SU-DHL-6 (cell line): ENCODE measurements at regions not wholly inside any gene's neighbourhood (a gene's known extent, or its start where the extent isn't known, plus 50 kb on each side); places are given as distances from the start of the nearest gene placed in this dataset.

ENCODE experiments used
- EZH2phosphoT487 ChIP-seq: fragments of 200-600 bp; sonication (generic), shearing (Covaris generic); conservative IDR thresholded peaks from 2 replicates; pipeline ENCODE4 v1.6.1; 2018; ENCODE audit warnings: mild to moderate bottlenecking, antibody characterized with exemption, low read length, moderate library complexity, mixed read lengths
- TF ChIP-seq, protein P1 (sequence below): fragments of 200-600 bp; sonication (generic); IDR thresholded peaks from one replicate; pipeline ENCODE4 v1.5.1; 2017; ENCODE audit warnings: antibody characterized with exemption, mild to moderate bottlenecking, low read length, moderate library complexity; ENCODE audit not compliant: insufficient read depth, poor library complexity, severe bottlenecking

DNA sequence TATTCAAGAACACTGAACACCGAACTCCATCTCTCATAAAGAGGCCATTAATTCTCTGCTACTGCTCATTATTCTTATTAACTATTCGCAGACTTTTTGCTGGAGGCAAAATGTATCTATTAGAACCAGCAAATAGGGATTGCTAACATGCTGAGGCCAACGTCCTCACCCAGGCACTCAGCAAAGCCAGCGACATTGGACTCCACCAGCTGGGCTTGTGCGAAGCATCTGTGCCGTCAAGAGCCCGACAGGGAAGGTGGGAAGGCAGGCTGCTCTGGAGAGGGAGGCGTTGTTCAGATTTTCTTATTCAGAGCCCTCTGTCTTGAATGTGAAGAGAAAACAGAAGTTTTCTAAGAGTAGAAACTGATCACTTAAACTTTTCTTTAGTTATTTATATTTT, 615.6 kb upstream of the KIRREL3 start:
- TF ChIP-seq, protein P1, sequence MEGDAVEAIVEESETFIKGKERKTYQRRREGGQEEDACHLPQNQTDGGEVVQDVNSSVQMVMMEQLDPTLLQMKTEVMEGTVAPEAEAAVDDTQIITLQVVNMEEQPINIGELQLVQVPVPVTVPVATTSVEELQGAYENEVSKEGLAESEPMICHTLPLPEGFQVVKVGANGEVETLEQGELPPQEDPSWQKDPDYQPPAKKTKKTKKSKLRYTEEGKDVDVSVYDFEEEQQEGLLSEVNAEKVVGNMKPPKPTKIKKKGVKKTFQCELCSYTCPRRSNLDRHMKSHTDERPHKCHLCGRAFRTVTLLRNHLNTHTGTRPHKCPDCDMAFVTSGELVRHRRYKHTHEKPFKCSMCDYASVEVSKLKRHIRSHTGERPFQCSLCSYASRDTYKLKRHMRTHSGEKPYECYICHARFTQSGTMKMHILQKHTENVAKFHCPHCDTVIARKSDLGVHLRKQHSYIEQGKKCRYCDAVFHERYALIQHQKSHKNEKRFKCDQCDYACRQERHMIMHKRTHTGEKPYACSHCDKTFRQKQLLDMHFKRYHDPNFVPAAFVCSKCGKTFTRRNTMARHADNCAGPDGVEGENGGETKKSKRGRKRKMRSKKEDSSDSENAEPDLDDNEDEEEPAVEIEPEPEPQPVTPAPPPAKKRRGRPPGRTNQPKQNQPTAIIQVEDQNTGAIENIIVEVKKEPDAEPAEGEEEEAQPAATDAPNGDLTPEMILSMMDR, result no peak
- TF ChIP-seq EZH2phosphoT487, result no peak
